ENCODE measurements at regions not wholly inside any gene's neighbourhood (a gene's known extent, or its start where the extent isn't known, plus 50 kb on each side); places are given as distances from the start of the nearest gene placed in this dataset.

GRCh38 chr3:177553579-177553978 is 356.3 kb upstream of the TBL1XR1 start:
- TF ChIP-seq CTCF (IDR thresholded peaks at IDR 0.05; ENCODE audit: low read depth, low read length, missing input control): no peak
- TF ChIP-seq, protein P1, sequence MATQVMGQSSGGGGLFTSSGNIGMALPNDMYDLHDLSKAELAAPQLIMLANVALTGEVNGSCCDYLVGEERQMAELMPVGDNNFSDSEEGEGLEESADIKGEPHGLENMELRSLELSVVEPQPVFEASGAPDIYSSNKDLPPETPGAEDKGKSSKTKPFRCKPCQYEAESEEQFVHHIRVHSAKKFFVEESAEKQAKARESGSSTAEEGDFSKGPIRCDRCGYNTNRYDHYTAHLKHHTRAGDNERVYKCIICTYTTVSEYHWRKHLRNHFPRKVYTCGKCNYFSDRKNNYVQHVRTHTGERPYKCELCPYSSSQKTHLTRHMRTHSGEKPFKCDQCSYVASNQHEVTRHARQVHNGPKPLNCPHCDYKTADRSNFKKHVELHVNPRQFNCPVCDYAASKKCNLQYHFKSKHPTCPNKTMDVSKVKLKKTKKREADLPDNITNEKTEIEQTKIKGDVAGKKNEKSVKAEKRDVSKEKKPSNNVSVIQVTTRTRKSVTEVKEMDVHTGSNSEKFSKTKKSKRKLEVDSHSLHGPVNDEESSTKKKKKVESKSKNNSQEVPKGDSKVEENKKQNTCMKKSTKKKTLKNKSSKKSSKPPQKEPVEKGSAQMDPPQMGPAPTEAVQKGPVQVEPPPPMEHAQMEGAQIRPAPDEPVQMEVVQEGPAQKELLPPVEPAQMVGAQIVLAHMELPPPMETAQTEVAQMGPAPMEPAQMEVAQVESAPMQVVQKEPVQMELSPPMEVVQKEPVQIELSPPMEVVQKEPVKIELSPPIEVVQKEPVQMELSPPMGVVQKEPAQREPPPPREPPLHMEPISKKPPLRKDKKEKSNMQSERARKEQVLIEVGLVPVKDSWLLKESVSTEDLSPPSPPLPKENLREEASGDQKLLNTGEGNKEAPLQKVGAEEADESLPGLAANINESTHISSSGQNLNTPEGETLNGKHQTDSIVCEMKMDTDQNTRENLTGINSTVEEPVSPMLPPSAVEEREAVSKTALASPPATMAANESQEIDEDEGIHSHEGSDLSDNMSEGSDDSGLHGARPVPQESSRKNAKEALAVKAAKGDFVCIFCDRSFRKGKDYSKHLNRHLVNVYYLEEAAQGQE (IDR thresholded peaks at IDR 0.05): no peak
- TF ChIP-seq TAF1 (conservative IDR thresholded peaks at IDR 0.05): no peak
- TF ChIP-seq SP1 (IDR thresholded peaks at IDR 0.05): no peak
- TF ChIP-seq ATF3 (IDR thresholded peaks at IDR 0.05): no peak
- TF ChIP-seq RAD21 (IDR thresholded peaks at IDR 0.05): no peak
- TF ChIP-seq NR2F2 (IDR thresholded peaks at IDR 0.05): no peak
